Caco-2 (cell line): ENCODE measurements at regions not wholly inside any gene's neighbourhood (a gene's known extent, or its start where the extent isn't known, plus 50 kb on each side); places are given as distances from the start of the nearest gene placed in this dataset.

ENCODE experiments used
- BruUV-seq: library from RNA; stranded (reverse); fragments of 400-500 nt; replicated peaks from 2 replicates; lab custom pipeline; 2021; lab: Mats Ljungman, UMichigan
- CTCF ChIA-PET: fragments of 300-600 bp; sonication (Branson Sonifier 250); formaldehyde crosslinking; loops from one replicate; lab custom pipeline; 2022; ENCODE audit warnings: antibody characterized with exemption; lab: Charles Lee
- POLR2A ChIA-PET: fragments of 300-600 bp; sonication (Branson Sonifier 250); formaldehyde crosslinking; loops from one replicate; lab custom pipeline; 2022; ENCODE audit warnings: antibody characterized with exemption; lab: Charles Lee
- DNase-seq, 2 experiments: peaks; one replicate each; pipeline versions ENCODE4 v3.0.0 to v3.0.0-alpha.2; 2020 to 2022
- H3K27me3 ChIP-seq: replicated peaks from 2 replicates; pipeline ENCODE4 v1.6.0; 2011; ENCODE audit warnings: low read length; ENCODE audit not compliant: control insufficient read depth, insufficient read depth
- H3K36me3 ChIP-seq: 2 replicates; pipeline ENCODE4 v1.5.1; 2011; ENCODE audit warnings: low read length; ENCODE audit not compliant: control insufficient read depth, insufficient read depth
- H3K4me1 ChIP-seq: fragments of 250-450 bp; sonication (Bioruptor Pico); 2 replicates; pipeline ENCODE4 v1.5.1; 2020; ENCODE audit warnings: mild to moderate bottlenecking
- H3K4me3 ChIP-seq: 2 replicates; pipeline ENCODE4 v1.5.1; 2011; ENCODE audit warnings: low read depth, mild to moderate bottlenecking, control low read depth, low read length
- H3K9me3 ChIP-seq: fragments of 250-450 bp; sonication (Bioruptor Pico); 2 replicates; pipeline ENCODE4 v1.5.1; 2020; ENCODE audit warnings: mild to moderate bottlenecking, moderate library complexity
- H3K27ac Mint-ChIP-seq: one replicate; pipeline ENCODE4 v1.8.0; 2022; ENCODE audit warnings: mixed read lengths; ENCODE audit not compliant: unreplicated experiment
- H3K27me3 Mint-ChIP-seq: one replicate; pipeline ENCODE4 v1.8.0; 2022; ENCODE audit warnings: mixed read lengths; ENCODE audit not compliant: insufficient read depth, unreplicated experiment
- H3K36me3 Mint-ChIP-seq: one replicate; pipeline ENCODE4 v1.8.0; 2022; ENCODE audit warnings: mild to moderate bottlenecking, mixed read lengths; ENCODE audit not compliant: insufficient read depth, unreplicated experiment
- H3K4me1 Mint-ChIP-seq: one replicate; pipeline ENCODE4 v1.8.0; 2022; ENCODE audit warnings: low read depth, mixed read lengths; ENCODE audit not compliant: unreplicated experiment
- H3K4me3 Mint-ChIP-seq: one replicate; pipeline ENCODE4 v1.8.0; 2022; ENCODE audit warnings: mild to moderate bottlenecking, moderate library complexity, mixed read lengths; ENCODE audit not compliant: unreplicated experiment
- H3K9me3 Mint-ChIP-seq: one replicate; pipeline ENCODE4 v1.8.0; 2022; ENCODE audit warnings: mixed read lengths; ENCODE audit not compliant: unreplicated experiment
- intact Hi-C: fragments of 100-400 bp; cut with micrococcal nuclease; formaldehyde crosslinking; loops from one replicate; pipeline ENCODE4 v1.10.0; 2022; ENCODE audit not compliant: unreplicated experiment
- TF ChIP-seq, protein P1 (sequence below), 2 experiments: fragments of 200-600 bp in 1 of 2; IDR thresholded peaks; 1 replicate in 1 of 2; 2 replicates in 1 of 2; pipeline versions ENCODE4 v1.5.1 to v1.8.0; 2011 to 2022; ENCODE audit warnings: antibody characterized with exemption in 1 of 2, control low read depth in 1 of 2, inconsistent platforms in 1 of 2, low read depth in 1 of 2, low read length in 1 of 2, mild to moderate bottlenecking in 1 of 2, moderate library complexity in 1 of 2; ENCODE audit not compliant: insufficient read depth in 1 of 2, severe bottlenecking in 1 of 2, unreplicated experiment in 1 of 2

DNA sequence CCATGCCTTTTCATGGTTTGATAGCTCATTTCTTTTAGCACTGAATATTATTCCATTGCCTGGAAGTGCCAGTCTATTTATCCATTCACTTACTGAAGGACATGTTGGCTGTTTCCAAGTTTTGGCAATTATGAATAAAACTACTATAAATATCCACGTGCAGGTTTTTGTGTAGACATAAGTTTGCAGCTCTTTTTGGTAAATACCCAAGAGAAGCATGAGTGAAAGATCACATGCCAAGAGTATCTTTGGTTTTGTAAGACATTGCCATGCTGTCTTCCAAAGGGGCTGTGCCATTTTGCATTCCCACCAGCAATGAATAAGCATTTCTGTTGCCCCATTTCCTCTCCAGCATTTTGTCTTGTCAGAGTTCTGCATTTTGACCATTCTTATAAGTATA is 120.9 kb downstream of the MANEA start:
- no peak overlapping the region for H3K27ac Mint-ChIP-seq
- Histone ChIP-seq H3K36me3 (no peaks in the 10 kb centered on the region), H3K4me1 (no peaks in the 10 kb centered on the region), H3K9me3 (no peaks in the 10 kb centered on the region), H3K27me3 (no peaks in the 10 kb centered on the region), H3K4me3 (no peak overlapping the region)
- CTCF ChIA-PET, result no interaction called here
- no TSS peak for BruUV-seq
- TF ChIP-seq, protein P1, sequence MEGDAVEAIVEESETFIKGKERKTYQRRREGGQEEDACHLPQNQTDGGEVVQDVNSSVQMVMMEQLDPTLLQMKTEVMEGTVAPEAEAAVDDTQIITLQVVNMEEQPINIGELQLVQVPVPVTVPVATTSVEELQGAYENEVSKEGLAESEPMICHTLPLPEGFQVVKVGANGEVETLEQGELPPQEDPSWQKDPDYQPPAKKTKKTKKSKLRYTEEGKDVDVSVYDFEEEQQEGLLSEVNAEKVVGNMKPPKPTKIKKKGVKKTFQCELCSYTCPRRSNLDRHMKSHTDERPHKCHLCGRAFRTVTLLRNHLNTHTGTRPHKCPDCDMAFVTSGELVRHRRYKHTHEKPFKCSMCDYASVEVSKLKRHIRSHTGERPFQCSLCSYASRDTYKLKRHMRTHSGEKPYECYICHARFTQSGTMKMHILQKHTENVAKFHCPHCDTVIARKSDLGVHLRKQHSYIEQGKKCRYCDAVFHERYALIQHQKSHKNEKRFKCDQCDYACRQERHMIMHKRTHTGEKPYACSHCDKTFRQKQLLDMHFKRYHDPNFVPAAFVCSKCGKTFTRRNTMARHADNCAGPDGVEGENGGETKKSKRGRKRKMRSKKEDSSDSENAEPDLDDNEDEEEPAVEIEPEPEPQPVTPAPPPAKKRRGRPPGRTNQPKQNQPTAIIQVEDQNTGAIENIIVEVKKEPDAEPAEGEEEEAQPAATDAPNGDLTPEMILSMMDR (IDR thresholded peaks at IDR 0.05; ENCODE audit: insufficient read depth in 1 of 2, low read depth in 1 of 2, low read length in 1 of 2, severe bottlenecking in 1 of 2, unreplicated experiment in 1 of 2), result no peak
- no peak for DNase-seq
- H3K4me3 Mint-ChIP-seq, result no peak overlapping the region
- intact Hi-C loops, result no loop called here
- POLR2A ChIA-PET, result no interaction called here
- H3K36me3 Mint-ChIP-seq, result no peaks in the 10 kb centered on the region
- H3K27me3 Mint-ChIP-seq, result no peaks in the 10 kb centered on the region
- H3K9me3 Mint-ChIP-seq, result no peaks in the 10 kb centered on the region
- no peaks in the 10 kb centered on the region for H3K4me1 Mint-ChIP-seq

DNA sequence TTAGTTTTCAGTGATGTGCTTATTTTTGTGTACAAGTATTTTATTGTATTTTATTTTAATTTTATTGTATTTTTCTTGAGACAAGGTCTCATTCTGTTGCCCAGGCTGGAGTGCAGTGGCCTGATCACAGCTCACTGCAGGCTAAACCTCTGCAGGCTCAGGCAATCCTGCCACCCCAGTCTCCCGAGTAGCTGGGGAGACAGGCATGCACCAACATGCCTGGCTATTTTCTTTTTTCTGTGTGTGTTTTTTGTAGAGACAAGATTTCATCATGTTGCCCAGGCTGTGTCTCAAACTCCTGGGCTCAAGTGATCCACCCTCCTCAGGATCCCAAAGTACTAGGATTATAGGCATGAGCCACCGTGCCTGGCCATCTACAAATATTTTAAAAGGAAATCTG is 146.3 kb downstream of the MANEA start:
- Mint-ChIP-seq H3K36me3 (no peaks in the 10 kb centered on the region), H3K4me3 (no peak overlapping the region), H3K27me3 (no peaks in the 10 kb centered on the region), H3K9me3 (peaks cover 19% of the 10 kb centered on the region), H3K27ac (no peak overlapping the region), H3K4me1 (no peaks in the 10 kb centered on the region)
- BruUV-seq, result no TSS peak
- TF ChIP-seq, protein P1 (IDR thresholded peaks at IDR 0.05; ENCODE audit: insufficient read depth in 1 of 2, low read depth in 1 of 2, low read length in 1 of 2, severe bottlenecking in 1 of 2, unreplicated experiment in 1 of 2), result no peak
- no peaks in the 10 kb centered on the region for H3K27me3 ChIP-seq
- H3K4me1 ChIP-seq, result no peaks in the 10 kb centered on the region
- no peaks in the 10 kb centered on the region for H3K36me3 ChIP-seq
- H3K4me3 ChIP-seq, result no peak overlapping the region
- POLR2A ChIA-PET, result no interaction called here
- CTCF ChIA-PET, result no interaction called here
- DNase-seq, result no peak
- intact Hi-C loops, result no loop called here
- peaks cover 3% of the 10 kb centered on the region; the same call in 1 of the 2 replicates for H3K9me3 ChIP-seq

DNA sequence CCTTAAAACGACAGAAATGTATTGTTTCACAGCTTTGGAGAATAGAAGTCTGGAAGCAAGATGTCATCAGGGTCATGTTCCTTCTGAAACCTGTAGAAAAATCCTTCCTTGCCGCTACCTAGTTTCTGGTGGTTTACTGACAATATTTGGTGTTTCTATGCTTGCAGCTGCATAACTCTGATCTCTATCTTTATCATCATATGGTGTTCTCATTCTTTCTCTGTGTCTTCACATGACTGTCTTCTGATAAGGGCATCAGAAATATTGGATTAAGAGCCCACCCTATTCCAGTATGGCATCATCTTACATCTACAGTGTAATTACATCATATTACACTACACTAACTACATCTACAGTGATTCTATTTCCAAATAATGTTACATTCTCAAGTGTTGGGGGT is 148.0 kb downstream of the MANEA start:
- BruUV-seq, result no TSS peak

More for the DNA sequence above, 148.0 kb downstream of the MANEA start:
- Mint-ChIP-seq H3K36me3 (no peaks in the 10 kb centered on the region), H3K4me3 (no peak overlapping the region), H3K4me1 (no peaks in the 10 kb centered on the region), H3K9me3 (peaks cover 15% of the 10 kb centered on the region), H3K27me3 (no peaks in the 10 kb centered on the region), H3K27ac (no peak overlapping the region)
- intact Hi-C loops, result no loop called here
- Histone ChIP-seq H3K9me3 (peaks cover 3% of the 10 kb centered on the region; the same call in 1 of the 2 replicates), H3K4me3 (no peak overlapping the region), H3K36me3 (no peaks in the 10 kb centered on the region), H3K4me1 (no peaks in the 10 kb centered on the region), H3K27me3 (no peaks in the 10 kb centered on the region)
- TF ChIP-seq, protein P1 (IDR thresholded peaks at IDR 0.05; ENCODE audit: insufficient read depth in 1 of 2, low read depth in 1 of 2, low read length in 1 of 2, severe bottlenecking in 1 of 2, unreplicated experiment in 1 of 2), result no peak
- no peak for DNase-seq
- CTCF ChIA-PET, result no interaction called here
- POLR2A ChIA-PET, result no interaction called here
